ENCODE measurements at regions not wholly inside any gene's neighbourhood (a gene's known extent, or its start where the extent isn't known, plus 50 kb on each side); places are given as distances from the start of the nearest gene placed in this dataset.

DNA sequence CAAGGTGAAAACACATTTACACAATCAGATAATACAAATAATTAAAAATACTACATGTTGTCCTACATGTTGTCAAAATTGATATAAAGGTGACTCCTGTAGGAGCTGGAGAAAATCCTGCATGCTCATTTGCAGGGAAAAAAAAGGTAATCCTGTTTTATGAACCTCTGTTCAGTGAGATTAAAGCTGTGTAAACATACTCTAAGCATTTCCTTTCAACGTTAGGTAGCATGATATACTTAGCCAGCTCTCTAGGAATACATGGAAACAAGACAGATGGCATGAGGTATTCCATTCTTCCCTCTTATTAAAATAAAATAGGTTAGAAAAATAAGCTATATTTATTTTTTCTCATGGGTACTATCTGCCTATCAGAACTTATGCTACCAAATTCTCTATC, 635.7 kb upstream of the FLRT2 start:
- TF ChIP-seq, protein P1, sequence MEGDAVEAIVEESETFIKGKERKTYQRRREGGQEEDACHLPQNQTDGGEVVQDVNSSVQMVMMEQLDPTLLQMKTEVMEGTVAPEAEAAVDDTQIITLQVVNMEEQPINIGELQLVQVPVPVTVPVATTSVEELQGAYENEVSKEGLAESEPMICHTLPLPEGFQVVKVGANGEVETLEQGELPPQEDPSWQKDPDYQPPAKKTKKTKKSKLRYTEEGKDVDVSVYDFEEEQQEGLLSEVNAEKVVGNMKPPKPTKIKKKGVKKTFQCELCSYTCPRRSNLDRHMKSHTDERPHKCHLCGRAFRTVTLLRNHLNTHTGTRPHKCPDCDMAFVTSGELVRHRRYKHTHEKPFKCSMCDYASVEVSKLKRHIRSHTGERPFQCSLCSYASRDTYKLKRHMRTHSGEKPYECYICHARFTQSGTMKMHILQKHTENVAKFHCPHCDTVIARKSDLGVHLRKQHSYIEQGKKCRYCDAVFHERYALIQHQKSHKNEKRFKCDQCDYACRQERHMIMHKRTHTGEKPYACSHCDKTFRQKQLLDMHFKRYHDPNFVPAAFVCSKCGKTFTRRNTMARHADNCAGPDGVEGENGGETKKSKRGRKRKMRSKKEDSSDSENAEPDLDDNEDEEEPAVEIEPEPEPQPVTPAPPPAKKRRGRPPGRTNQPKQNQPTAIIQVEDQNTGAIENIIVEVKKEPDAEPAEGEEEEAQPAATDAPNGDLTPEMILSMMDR (IDR thresholded peaks at IDR 0.05): no peak
- TF ChIP-seq POLR2A (IDR thresholded peaks at IDR 0.05): no peak
